NCI-H526 (cell line): ENCODE measurements at regions not wholly inside any gene's neighbourhood (a gene's known extent, or its start where the extent isn't known, plus 50 kb on each side); places are given as distances from the start of the nearest gene placed in this dataset.

Experiments used
- DNase-seq, 2 experiments: peaks; one replicate each; lab custom pipeline; 2025; lab: John Stamatoyannopoulos, UW

DNA sequence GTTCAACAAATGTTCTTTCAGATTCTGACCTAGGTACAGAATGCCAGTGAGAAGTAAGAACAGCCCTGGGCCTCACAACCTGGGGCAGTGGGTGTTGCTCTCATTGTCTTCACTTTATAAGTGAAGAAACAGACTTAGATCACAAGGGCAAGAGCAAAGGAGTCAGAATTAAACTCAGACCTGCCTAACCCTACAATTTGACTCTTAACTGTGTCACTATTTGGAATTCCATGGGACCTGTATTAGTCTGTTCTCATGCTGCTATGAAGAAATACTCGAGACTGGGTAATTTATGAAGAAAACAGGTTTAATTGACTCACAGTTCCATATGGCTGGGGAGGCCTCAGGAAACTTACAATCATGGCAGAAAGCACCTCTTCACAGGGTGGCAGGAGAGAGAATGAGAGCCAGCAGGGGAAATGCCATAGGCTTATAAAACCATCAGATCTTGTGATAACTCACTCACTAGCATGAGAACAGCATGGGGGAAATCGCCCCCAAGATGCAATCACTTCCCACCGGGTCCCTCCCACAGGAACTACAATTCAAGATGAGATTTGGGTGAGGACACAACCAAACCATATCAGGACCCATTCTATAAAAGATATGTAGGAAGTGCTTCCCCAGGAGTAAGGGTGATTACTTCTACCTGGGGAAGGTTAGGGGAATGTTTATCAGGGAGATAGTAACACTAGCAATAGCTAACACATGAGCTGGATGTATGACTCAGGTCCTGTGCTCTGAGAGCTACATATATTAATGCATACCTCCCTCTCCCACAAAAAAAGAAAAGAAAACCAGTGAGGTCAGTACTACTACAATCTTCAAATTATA lies 270.1 kb downstream of the SOX9 start:
- DNase-seq = no peak

- peak in 1 of 2 experiments; percentile 57 for DNase-seq
Observed at GRCh38 chr17:72392056-72393010, 271.5 kb downstream of the SOX9 start.

DNA sequence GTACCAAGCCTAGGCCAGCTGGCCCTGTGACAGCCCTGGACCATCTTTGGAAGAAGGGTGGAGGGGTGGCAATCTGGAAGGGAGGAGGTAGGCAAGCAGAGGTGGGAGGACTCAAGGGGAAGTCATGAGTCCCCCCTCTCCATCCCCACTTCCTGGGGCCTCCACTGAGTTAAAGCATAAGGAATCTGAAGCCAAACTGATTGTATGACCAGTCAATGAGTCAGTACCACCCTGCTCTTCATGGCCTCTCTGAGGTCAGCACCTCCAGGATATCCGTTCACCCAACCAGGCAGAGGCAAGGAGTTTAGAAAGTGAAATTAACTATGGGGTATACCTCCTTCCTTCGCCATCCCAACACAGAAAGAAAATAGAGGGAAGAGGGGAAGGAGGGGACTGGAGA lies 272.7 kb downstream of the SOX9 start:
- no peak for DNase-seq

DNA sequence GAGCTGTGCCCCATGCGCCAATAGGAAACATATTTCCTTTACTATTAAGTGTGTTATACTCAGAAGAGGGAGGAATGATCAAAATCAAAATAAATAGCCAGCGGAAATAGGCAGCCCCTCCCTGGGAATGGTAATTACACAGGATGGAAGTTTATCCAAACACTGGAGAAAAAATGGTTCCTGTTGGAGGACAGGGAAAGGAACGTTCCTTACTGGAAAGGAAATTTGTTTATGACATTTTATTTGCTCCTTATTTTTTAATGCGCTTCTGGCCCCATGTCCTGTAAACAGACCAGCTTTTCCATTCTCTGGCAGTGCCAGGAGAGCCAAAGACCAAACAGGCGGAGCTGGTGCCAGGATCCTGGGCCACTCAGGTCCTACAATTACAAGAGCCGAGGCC lies 273.7 kb downstream of the SOX9 start:
- DNase-seq = no peak

DNA sequence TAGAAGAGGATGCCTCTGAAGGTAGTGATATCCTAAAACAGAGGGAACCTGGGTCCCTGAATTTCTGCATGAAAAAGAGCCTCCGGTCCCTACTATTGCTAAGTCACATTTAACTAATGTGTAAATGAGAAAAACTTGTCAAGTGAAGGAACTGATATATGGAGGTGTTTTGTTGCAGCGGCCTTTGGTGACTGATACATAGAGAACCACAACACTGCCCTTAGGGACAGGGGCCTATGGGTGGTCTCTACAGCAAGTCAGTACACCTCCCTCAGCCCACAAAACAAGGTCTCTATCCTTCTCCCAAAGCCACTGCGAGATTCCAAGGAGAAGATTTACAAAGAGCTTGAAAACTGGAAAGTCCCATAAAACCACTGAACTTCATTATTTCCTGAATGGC lies 275.3 kb downstream of the SOX9 start:
- DNase-seq = no peak

- DNase-seq = no peak
Observed at GRCh38 chr17:72397223-72397667, 276.4 kb downstream of the SOX9 start.

- no peak for DNase-seq
Observed at GRCh38 chr17:72397687-72398086, 276.9 kb downstream of the SOX9 start.

- DNase-seq = no peak
Observed at GRCh38 chr17:72399023-72399607, 278.3 kb downstream of the SOX9 start.

DNA sequence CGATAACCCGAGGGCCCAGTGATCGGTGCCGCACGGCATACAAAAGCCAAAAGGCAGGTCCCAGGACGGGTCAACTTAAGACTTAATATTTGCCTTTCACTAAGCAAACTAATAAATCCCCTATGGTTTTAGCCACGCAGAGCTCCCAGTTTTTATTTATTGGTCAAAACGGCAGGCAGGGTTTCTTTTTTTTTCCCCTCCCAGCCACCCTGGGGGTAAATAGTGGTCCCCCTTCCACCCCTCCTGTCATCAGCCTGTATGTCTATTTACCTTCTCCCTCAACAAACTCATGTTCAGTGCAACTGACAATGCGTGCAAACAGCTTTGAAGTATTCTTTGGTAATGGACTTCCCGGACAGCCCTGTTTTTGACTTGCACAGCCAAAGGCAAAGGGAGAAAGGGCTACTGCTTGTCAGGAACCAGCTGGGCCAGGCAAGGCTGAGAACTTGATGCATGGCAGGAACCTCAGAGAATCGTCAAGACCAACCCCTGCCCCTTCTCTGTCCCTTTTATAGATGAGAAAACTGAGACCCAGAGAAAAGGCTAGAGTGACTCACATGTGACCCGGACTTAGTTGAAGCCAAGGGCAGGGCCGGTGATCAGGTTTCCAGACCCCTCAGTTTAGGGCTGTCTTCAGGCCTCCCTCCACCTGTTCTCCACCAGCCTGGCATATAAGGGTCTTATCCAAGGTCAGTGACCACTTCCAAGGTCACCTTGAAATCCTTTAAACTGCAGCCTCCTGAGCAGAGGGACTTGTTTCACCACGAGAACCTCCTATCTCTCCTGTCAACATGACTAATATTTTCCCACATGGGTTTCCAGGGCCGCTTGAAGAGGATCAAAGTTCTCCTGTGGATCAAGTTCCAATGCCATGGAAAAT lies 279.0 kb downstream of the SOX9 start:
- DNase-seq = no peak

DNA sequence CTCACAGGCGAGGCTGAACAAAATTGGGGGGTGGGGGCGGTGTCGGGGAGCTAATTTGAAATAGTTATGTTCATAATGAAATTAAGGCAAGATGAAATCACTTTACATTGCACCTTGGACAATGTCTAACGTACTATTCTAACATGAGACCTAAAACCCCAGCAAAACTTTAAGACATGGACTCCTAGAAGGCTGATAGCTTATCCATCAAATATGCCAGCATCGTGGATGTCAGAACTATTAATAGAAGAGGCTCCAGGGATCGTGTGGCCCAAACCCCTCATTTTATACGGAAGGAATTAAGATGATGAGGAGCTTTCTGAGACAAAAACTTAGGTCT lies 279.6 kb downstream of the SOX9 start:
- DNase-seq = no peak

DNA sequence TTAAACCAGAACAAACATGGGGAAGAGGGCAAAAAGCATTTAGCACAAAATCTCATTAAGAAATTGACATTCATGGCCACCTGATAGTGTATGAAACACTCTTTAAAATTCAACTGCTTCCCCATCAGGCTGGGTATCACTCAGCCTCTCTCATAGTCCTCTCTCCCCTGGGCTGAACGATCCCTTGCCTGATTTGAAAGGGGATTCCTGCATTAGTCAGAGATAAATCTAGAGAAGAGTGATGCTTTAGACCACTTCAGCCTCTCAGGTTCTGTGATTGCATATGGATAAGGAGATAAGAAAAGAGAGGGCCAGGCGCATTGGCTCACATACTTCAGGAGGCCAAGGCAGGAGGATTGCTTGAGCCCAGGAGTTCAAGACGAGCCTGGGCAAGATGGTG lies 280.0 kb downstream of the SOX9 start:
- DNase-seq = no peak

GRCh38 chr17:72401883-72402726 lies 281.3 kb downstream of the SOX9 start:
- DNase-seq = no peak

GRCh38 chr17:72402727-72403210 lies 281.9 kb downstream of the SOX9 start:
- no peak for DNase-seq

GRCh38 chr17:72403713-72404209 lies 282.9 kb downstream of the SOX9 start:
- DNase-seq = no peak

- no peak for DNase-seq
Observed at GRCh38 chr17:72404872-72405271, 284.1 kb downstream of the SOX9 start.

DNA sequence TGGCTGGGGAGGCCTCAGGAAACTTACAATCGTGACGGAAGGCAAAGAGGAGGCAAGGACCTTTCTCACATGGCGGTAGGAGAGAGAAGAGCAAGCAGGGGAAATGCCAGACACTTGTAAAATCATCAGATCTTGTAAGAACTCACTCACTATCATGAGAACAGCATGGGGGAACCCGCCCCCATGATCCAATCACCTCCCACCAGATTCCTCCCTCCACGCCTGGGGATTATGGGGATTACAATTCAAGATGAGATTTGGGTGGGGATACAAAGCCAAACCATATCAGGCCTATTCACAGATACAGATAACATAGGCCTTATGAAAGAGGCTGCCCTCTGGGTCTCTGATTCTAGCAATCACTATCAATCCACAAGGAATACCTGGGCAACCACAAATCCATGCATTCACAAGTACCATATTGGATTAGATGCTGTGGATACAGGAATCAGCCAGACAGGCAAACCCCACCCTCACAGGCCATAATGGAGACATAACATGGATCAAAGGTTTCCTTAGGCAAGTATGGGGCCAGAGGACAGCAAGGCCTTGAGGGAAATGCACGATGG lies 284.9 kb downstream of the SOX9 start:
- no peak for DNase-seq

- DNase-seq = no peak
Observed at GRCh38 chr17:72406498-72406897, 285.7 kb downstream of the SOX9 start.

- peak; percentile 91 to 95 for DNase-seq
Observed at GRCh38 chr17:72407336-72407909, 286.6 kb downstream of the SOX9 start.

GRCh38 chr17:72407931-72408330 lies 287.1 kb downstream of the SOX9 start:
- peak; percentile 77 to 81 for DNase-seq

DNA sequence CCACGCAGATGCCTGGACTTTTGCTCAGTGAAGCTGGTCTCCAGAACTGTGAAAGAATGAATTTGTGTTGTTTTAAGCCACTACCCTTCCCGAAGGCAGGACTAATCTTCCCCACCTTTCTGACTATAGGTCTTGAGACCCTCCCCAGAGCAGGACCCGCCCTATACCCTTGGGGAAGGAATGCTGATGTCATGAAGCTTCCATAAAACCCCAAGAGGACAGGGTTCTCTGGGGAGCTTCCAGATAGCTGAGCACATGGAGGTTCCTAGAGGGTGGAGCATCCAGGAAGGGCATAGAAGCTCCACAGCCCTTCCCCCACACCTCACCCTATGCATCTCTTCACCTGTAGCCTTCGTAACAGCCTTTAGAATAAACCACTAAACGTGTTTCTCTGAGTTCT lies 287.8 kb downstream of the SOX9 start:
- no peak for DNase-seq
